CD4-positive, alpha-beta T cell treated with Interleukin-4 for 1 hour (primary cell): ENCODE measurements at regions not wholly inside any gene's neighbourhood (a gene's known extent, or its start where the extent isn't known, plus 50 kb on each side); places are given as distances from the start of the nearest gene placed in this dataset.
A peak's percentile ranks its signal among the peaks of the same experiment; 100 is the strongest.

Experiments used
- DNase-seq, 2 donors: peaks; one replicate each; pipeline ENCODE4 v3.0.0-alpha.2; 2020 to 2022

- no peak for DNase-seq
Measured at GRCh38 chr13:52975969-52976368, 52.6 kb upstream of the OLFM4 start.

GRCh38 chr13:52975161-52975560 lies 53.5 kb upstream of the OLFM4 start:
- no peak for DNase-seq

GRCh38 chr13:52974711-52975110 lies 53.9 kb upstream of the OLFM4 start:
- no peak for DNase-seq

- DNase-seq: no peak
Measured at GRCh38 chr13:52969373-52969772, 59.2 kb upstream of the OLFM4 start.

GRCh38 chr13:52968074-52968700 lies 60.4 kb upstream of the OLFM4 start:
- peak; percentile 53 to 59 for DNase-seq

- DNase-seq: no peak
Measured at GRCh38 chr13:52961987-52962386, 66.6 kb upstream of the OLFM4 start.

GRCh38 chr13:52961256-52961910 lies 67.2 kb upstream of the OLFM4 start:
- DNase-seq: no peak

GRCh38 chr13:52955472-52955874 lies 73.1 kb upstream of the OLFM4 start:
- no peak for DNase-seq

GRCh38 chr13:52954838-52955237 lies 73.8 kb upstream of the OLFM4 start:
- DNase-seq: no peak

- no peak for DNase-seq
Measured at GRCh38 chr13:52950436-52950956, 78.1 kb upstream of the OLFM4 start.

GRCh38 chr13:52949742-52950141 lies 78.9 kb upstream of the OLFM4 start:
- DNase-seq: no peak

GRCh38 chr13:52949044-52949443 lies 79.6 kb upstream of the OLFM4 start:
- DNase-seq: no peak

- DNase-seq: no peak
Measured at GRCh38 chr13:52947921-52948373, 80.7 kb upstream of the OLFM4 start.

GRCh38 chr13:52945348-52945747 lies 83.3 kb upstream of the OLFM4 start:
- no peak for DNase-seq

GRCh38 chr13:52944697-52945096 lies 83.9 kb upstream of the OLFM4 start:
- no peak for DNase-seq

GRCh38 chr13:52938065-52938464 lies 89.6 kb upstream of the PCDH8 start:
- no peak for DNase-seq

GRCh38 chr13:52936806-52937205 lies 88.4 kb upstream of the PCDH8 start:
- DNase-seq: no peak

GRCh38 chr13:52934258-52934657 lies 85.8 kb upstream of the PCDH8 start:
- DNase-seq: no peak

- DNase-seq: no peak
Measured at GRCh38 chr13:52933547-52934210, 85.2 kb upstream of the PCDH8 start.

- DNase-seq: no peak
Measured at GRCh38 chr13:52933099-52933498, 84.7 kb upstream of the PCDH8 start.

- DNase-seq: no peak
Measured at GRCh38 chr13:52932649-52933048, 84.2 kb upstream of the PCDH8 start.

GRCh38 chr13:52931539-52932431 lies 83.3 kb upstream of the PCDH8 start:
- DNase-seq: no peak

- DNase-seq: no peak
Measured at GRCh38 chr13:52931131-52931530, 82.7 kb upstream of the PCDH8 start.
